Testis (tissue), 2 donors: ENCODE measurements at regions not wholly inside any gene's neighbourhood (a gene's known extent, or its start where the extent isn't known, plus 50 kb on each side); places are given as distances from the start of the nearest gene placed in this dataset.
"Not testable (repeated sequence)": the region's sequence is repeated elsewhere in the genome, so short reads cannot be mapped to it uniquely, and the experiment has no call there.

ENCODE experiments used
- DNase-seq: peaks from one replicate; pipeline ENCODE4 v3.0.0-alpha.2; 2019
- H3K27ac ChIP-seq, 2 donors: fragments of 200-600 bp; sonication (generic); one replicate each; pipeline ENCODE4 v1.5.1; 2019
- H3K27me3 ChIP-seq: fragments of 200-600 bp; sonication (generic); one replicate; pipeline ENCODE4 v1.5.1; 2019
- H3K36me3 ChIP-seq: fragments of 200-600 bp; sonication (generic); one replicate; pipeline ENCODE4 v1.5.1; 2017; ENCODE audit warnings: low read depth; ENCODE audit errors: missing control alignments
- H3K4me1 ChIP-seq: fragments of 200-600 bp; sonication (generic); one replicate; pipeline ENCODE4 v1.5.1; 2019
- H3K4me3 ChIP-seq, 2 donors: fragments of 200-600 bp; sonication (generic); one replicate each; pipeline ENCODE4 v1.5.1; 2017 to 2019
- H3K9me3 ChIP-seq: fragments of 200-600 bp; sonication (generic); one replicate; pipeline ENCODE4 v1.5.1; 2017
- POLR2A ChIP-seq: fragments of 450-650 bp; IDR thresholded peaks from one replicate; pipeline ENCODE4 v1.6.1; 2017; ENCODE audit warnings: antibody characterized with exemption, mild to moderate bottlenecking, moderate library complexity
- WGBS, 2 donors: methylation state at CpG; one replicate each; pipeline ENCODE4 v1.1.5; 2018; 5-methylcytosine and 5-hydroxymethylcytosine counted together
- intact Hi-C: fragments of 100-400 bp; cut with DNase I; formaldehyde crosslinking; loops from one replicate; pipeline ENCODE4 v1.15.1; 2023; ENCODE audit warnings: low total_unique reads
- TF ChIP-seq, protein P1 (sequence below), 3 experiments: fragments of 450-650 bp in 2 of 3; fragments of 200-600 bp in 1 of 3; sonication (generic) in 1 of 3; IDR thresholded peaks; one replicate each; pipeline ENCODE4 v1.5.1; 2016 to 2019; ENCODE audit warnings: antibody characterized with exemption in 3 of 3, mild to moderate bottlenecking in 2 of 3, moderate library complexity in 1 of 3

- H3K27ac ChIP-seq: no peak overlapping the region
- H3K4me3 ChIP-seq: no peak overlapping the region
- no peaks in the 10 kb centered on the region for H3K9me3 ChIP-seq
- H3K36me3 ChIP-seq: no peaks in the 10 kb centered on the region
- H3K4me1 ChIP-seq: no peaks in the 10 kb centered on the region
- TF ChIP-seq POLR2A: no peak
- TF ChIP-seq, protein P1, sequence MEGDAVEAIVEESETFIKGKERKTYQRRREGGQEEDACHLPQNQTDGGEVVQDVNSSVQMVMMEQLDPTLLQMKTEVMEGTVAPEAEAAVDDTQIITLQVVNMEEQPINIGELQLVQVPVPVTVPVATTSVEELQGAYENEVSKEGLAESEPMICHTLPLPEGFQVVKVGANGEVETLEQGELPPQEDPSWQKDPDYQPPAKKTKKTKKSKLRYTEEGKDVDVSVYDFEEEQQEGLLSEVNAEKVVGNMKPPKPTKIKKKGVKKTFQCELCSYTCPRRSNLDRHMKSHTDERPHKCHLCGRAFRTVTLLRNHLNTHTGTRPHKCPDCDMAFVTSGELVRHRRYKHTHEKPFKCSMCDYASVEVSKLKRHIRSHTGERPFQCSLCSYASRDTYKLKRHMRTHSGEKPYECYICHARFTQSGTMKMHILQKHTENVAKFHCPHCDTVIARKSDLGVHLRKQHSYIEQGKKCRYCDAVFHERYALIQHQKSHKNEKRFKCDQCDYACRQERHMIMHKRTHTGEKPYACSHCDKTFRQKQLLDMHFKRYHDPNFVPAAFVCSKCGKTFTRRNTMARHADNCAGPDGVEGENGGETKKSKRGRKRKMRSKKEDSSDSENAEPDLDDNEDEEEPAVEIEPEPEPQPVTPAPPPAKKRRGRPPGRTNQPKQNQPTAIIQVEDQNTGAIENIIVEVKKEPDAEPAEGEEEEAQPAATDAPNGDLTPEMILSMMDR (IDR thresholded peaks at IDR 0.05): no peak
- intact Hi-C loops: no loop called here
- WGBS, 2 donors: 75 to 82% methylated on average over 2 of the region's 2 CpGs
- no peak for DNase-seq
- H3K27me3 ChIP-seq: no peaks in the 10 kb centered on the region
These were observed 363.5 kb downstream of the IGSF11 start for GRCh38 chr3:118671192-118671591.

- no peak for TF ChIP-seq POLR2A
- TF ChIP-seq, protein P1 (IDR thresholded peaks at IDR 0.05): no peak
- WGBS, 2 donors: 94 to 98% methylated on average over 2 of the region's 2 CpGs
- Histone ChIP-seq H3K4me1 (no peaks in the 10 kb centered on the region), H3K27me3 (no peaks in the 10 kb centered on the region), H3K36me3 (no peaks in the 10 kb centered on the region), H3K27ac (no peak overlapping the region), H3K4me3 (no peak overlapping the region), H3K9me3 (no peaks in the 10 kb centered on the region)
- intact Hi-C loops: no loop called here
- no peak for DNase-seq
These were observed 359.3 kb downstream of the IGSF11 start for GRCh38 chr3:118675305-118675704.

GRCh38 chr3:118678663-118679062 is 356.0 kb downstream of the IGSF11 start:
- intact Hi-C loops, DNase-seq, H3K27me3 ChIP-seq, H3K27ac ChIP-seq, H3K36me3 ChIP-seq, H3K4me3 ChIP-seq, H3K4me1 ChIP-seq, H3K9me3 ChIP-seq: not testable (repeated sequence)

DNA sequence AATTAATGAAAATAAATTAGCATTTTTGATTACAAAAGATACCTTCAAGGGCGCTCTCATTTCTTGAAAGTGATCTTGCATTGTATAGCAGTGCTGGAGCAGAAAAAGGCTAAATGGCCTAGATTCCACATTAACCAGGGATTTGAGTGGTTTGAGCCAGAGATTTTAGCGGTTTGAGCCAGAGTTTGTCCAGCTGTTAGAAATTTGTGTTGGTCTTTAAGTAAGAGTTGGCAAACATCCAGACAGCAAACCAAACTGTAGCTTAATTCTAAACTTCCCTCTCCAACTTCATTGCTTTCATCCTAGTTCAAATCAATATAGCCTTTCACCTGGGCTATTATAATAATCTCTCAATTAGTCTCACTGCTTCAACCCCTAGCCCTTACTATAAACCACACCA is 351.7 kb downstream of the IGSF11 start:
- WGBS, 2 donors: 67 to 76% methylated on average over 2 of the region's 2 CpGs
- intact Hi-C loops: no loop called here
- Histone ChIP-seq H3K36me3 (no peaks in the 10 kb centered on the region), H3K4me1 (no peaks in the 10 kb centered on the region), H3K9me3 (no peaks in the 10 kb centered on the region), H3K27me3 (no peaks in the 10 kb centered on the region), H3K27ac (no peak overlapping the region), H3K4me3 (no peak overlapping the region)
- TF ChIP-seq, protein P1 (IDR thresholded peaks at IDR 0.05): no peak
- DNase-seq: no peak

DNA sequence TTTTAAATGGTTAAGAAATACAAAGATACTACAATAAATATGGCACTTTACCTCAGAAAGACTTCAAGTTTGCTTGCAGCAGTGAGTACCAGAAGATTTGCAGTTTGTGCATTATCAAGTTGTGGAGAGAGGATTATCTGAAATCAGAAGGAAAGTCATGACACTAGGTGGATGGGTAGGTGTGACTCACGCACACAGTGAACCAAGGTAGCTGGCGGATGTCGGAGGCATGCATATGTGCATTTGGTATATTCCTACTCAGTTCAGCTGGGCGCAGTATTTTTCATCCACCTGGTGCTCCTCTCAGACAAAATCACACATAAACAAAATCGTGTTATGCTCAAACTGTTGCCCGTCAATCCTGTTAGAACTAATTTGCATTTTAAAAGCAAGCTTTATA is 351.0 kb downstream of the IGSF11 start:
- Histone ChIP-seq H3K27me3 (no peaks in the 10 kb centered on the region), H3K4me3 (no peak overlapping the region), H3K27ac (no peak overlapping the region), H3K4me1 (no peaks in the 10 kb centered on the region), H3K36me3 (no peaks in the 10 kb centered on the region), H3K9me3 (no peaks in the 10 kb centered on the region)
- intact Hi-C loops: no loop called here
- TF ChIP-seq, protein P1 (IDR thresholded peaks at IDR 0.05): no peak
- no peak for TF ChIP-seq POLR2A
- DNase-seq: no peak
- WGBS, 2 donors: 94 to 96% methylated on average over 6 of the region's 6 CpGs
